Thyroid gland (tissue), 4 donors: ENCODE measurements at regions not wholly inside any gene's neighbourhood (a gene's known extent, or its start where the extent isn't known, plus 50 kb on each side); places are given as distances from the start of the nearest gene placed in this dataset.

Source experiments
- DNase-seq, 2 donors: peaks; one replicate each; pipeline ENCODE4 v3.0.0-alpha.2; 2019
- H3K27ac ChIP-seq, 3 donors: fragments of 200-600 bp; sonication (generic); 1 replicate in 2 of 3; 2 replicates in 1 of 3; pipeline ENCODE4 v1.5.1; 2016 to 2019; ENCODE audit warnings: mild to moderate bottlenecking in 1 of 3, moderate library complexity in 1 of 3
- H3K27me3 ChIP-seq: fragments of 200-600 bp; sonication (generic); one replicate; pipeline ENCODE4 v1.5.1; 2019
- H3K36me3 ChIP-seq, 2 donors: fragments of 200-600 bp; sonication (generic); one replicate each; pipeline ENCODE4 v1.5.1; 2016 to 2019
- H3K4me1 ChIP-seq, 2 donors: fragments of 200-600 bp; sonication (generic); one replicate each; pipeline ENCODE4 v1.5.1; 2017 to 2019
- H3K4me3 ChIP-seq, 3 donors: fragments of 200-600 bp; sonication (generic); replicated peaks in 1 of 3; 1 replicate in 2 of 3; 2 replicates in 1 of 3; pipeline ENCODE4 v1.5.1; 2016; ENCODE audit warnings: mild to moderate bottlenecking in 1 of 3
- H3K9me3 ChIP-seq: fragments of 200-600 bp; sonication (generic); one replicate; pipeline ENCODE4 v1.5.1; 2017
- CTCF ChIP-seq, 6 experiments: fragments of 200-600 bp in 3 of 6; fragments of 450-650 bp in 3 of 6; sonication (generic) in 3 of 6; IDR thresholded peaks; one replicate each; pipeline ENCODE4 v1.5.1; 2016 to 2019; ENCODE audit warnings: antibody characterized with exemption in 6 of 6, mild to moderate bottlenecking in 2 of 6, inconsistent platforms in 1 of 6, moderate library complexity in 1 of 6
- POLR2A ChIP-seq, 2 donors: fragments of 450-650 bp; IDR thresholded peaks; one replicate each; pipeline ENCODE4 v1.6.1; 2017; ENCODE audit warnings: antibody characterized with exemption in 2 of 2, mild to moderate bottlenecking in 2 of 2, moderate library complexity in 1 of 2
- WGBS, 2 donors: methylation state at CpG; one replicate each; pipeline ENCODE4 v1.1.5; 2017; 5-methylcytosine and 5-hydroxymethylcytosine counted together
- intact Hi-C: fragments of 100-400 bp; cut with DNase I; formaldehyde crosslinking; loops from one replicate; pipeline ENCODE4 v1.15.1; 2023

GRCh38 chr6:63410435-63411426 is 90.9 kb upstream of the LGSN start:
- intact Hi-C loops = no loop called here
- Histone ChIP-seq H3K27me3 (no peaks in the 10 kb centered on the region), H3K4me3 (no peak overlapping the region), H3K36me3 (no peaks in the 10 kb centered on the region), H3K27ac (no peak overlapping the region), H3K4me1 (no peaks in the 10 kb centered on the region), H3K9me3 (no peaks in the 10 kb centered on the region)
- no peak for DNase-seq
- TF ChIP-seq CTCF (IDR thresholded peaks at IDR 0.05) = no peak
- TF ChIP-seq POLR2A (IDR thresholded peaks at IDR 0.05) = no peak
- 85 to 90% methylated on average over 6 of the region's 6 CpGs for WGBS, 2 donors

- no peaks in the 10 kb centered on the region for H3K4me1 ChIP-seq
- no peak for DNase-seq
- H3K27ac ChIP-seq = no peak overlapping the region
- intact Hi-C loops = no loop called here
- no peaks in the 10 kb centered on the region for H3K9me3 ChIP-seq
- WGBS, 2 donors = 92 to 95% methylated on average over 4 of the region's 4 CpGs
- no peaks in the 10 kb centered on the region for H3K36me3 ChIP-seq
- no peaks in the 10 kb centered on the region for H3K27me3 ChIP-seq
- TF ChIP-seq CTCF (IDR thresholded peaks at IDR 0.05) (no peak), POLR2A (IDR thresholded peaks at IDR 0.05) (no peak)
- H3K4me3 ChIP-seq = no peak overlapping the region
Observed at GRCh38 chr6:63415286-63415685, 95.5 kb upstream of the LGSN start.

- intact Hi-C loops = no loop called here
- no peaks in the 10 kb centered on the region for H3K9me3 ChIP-seq
- no peaks in the 10 kb centered on the region for H3K36me3 ChIP-seq
- no peaks in the 10 kb centered on the region for H3K4me1 ChIP-seq
- H3K27me3 ChIP-seq = no peaks in the 10 kb centered on the region
- no peak overlapping the region for H3K4me3 ChIP-seq
- WGBS, 2 donors = 8 to 13% methylated on average over 1 of the region's 1 CpG
- no peak for DNase-seq
- TF ChIP-seq CTCF (IDR thresholded peaks at IDR 0.05) = no peak
- no peak overlapping the region for H3K27ac ChIP-seq
Observed at GRCh38 chr6:63418741-63419140, 99.0 kb upstream of the LGSN start.

GRCh38 chr6:63424636-63425035 is 104.9 kb upstream of the LGSN start:
- H3K4me3 ChIP-seq = no peak overlapping the region
- no peaks in the 10 kb centered on the region for H3K36me3 ChIP-seq
- DNase-seq = no peak
- H3K9me3 ChIP-seq = no peaks in the 10 kb centered on the region
- intact Hi-C loops = no loop called here
- 83 to 93% methylated on average over 1 of the region's 1 CpG for WGBS, 2 donors
- H3K27me3 ChIP-seq = no peaks in the 10 kb centered on the region
- TF ChIP-seq POLR2A (IDR thresholded peaks at IDR 0.05) (no peak), CTCF (IDR thresholded peaks at IDR 0.05) (no peak)
- no peak overlapping the region for H3K27ac ChIP-seq
- no peaks in the 10 kb centered on the region for H3K4me1 ChIP-seq

- 91 to 94% methylated on average over 2 of the region's 2 CpGs for WGBS, 2 donors
- Histone ChIP-seq H3K36me3 (no peaks in the 10 kb centered on the region), H3K27ac (no peak overlapping the region), H3K9me3 (no peaks in the 10 kb centered on the region), H3K27me3 (no peaks in the 10 kb centered on the region), H3K4me1 (no peaks in the 10 kb centered on the region), H3K4me3 (no peak overlapping the region)
- TF ChIP-seq CTCF (IDR thresholded peaks at IDR 0.05) (no peak), POLR2A (IDR thresholded peaks at IDR 0.05) (no peak)
- intact Hi-C loops = no loop called here
- DNase-seq = no peak
Observed at GRCh38 chr6:63425493-63425892, 105.7 kb upstream of the LGSN start.
